Heart right ventricle (tissue), 16 donors: ENCODE measurements at regions not wholly inside any gene's neighbourhood (a gene's known extent, or its start where the extent isn't known, plus 50 kb on each side); places are given as distances from the start of the nearest gene placed in this dataset.
"Not testable (repeated sequence)": the region's sequence is repeated elsewhere in the genome, so short reads cannot be mapped to it uniquely, and the experiment has no call there.

Experiments used
- ATAC-seq, 8 donors: fragments of 200-7000 bp; cut with Tn5 transposase; one replicate each; pipeline ENCODE4 v1.9.1; 2020; ENCODE audit warnings: mild to moderate bottlenecking in 8 of 8, moderate library complexity in 8 of 8, moderate number of reproducible peaks in 1 of 8
- DNase-seq, 2 donors: peaks; one replicate each; pipeline ENCODE4 v3.0.0-alpha.2; 2020
- H3K27ac ChIP-seq, 10 donors: fragments of 200-600 bp; sonication (generic) in 2 of 10; one replicate each; pipeline versions ENCODE4 v1.5.0 to v1.8.0; 2020 to 2022; ENCODE audit warnings: mild to moderate bottlenecking in 3 of 10
- H3K27me3 ChIP-seq, 7 donors: fragments of 200-600 bp; one replicate each; pipeline ENCODE4 v1.8.0; 2021 to 2022; ENCODE audit warnings: mild to moderate bottlenecking in 2 of 7
- H3K36me3 ChIP-seq, 9 donors: fragments of 200-600 bp; sonication (generic) in 1 of 9; one replicate each; pipeline versions ENCODE4 v1.5.0 to v1.8.0; 2020 to 2022; ENCODE audit warnings: mild to moderate bottlenecking in 2 of 9
- H3K4me1 ChIP-seq, 9 donors: fragments of 200-600 bp; sonication (generic) in 1 of 9; one replicate each; pipeline versions ENCODE4 v1.5.0 to v1.8.0; 2020 to 2022; ENCODE audit warnings: mild to moderate bottlenecking in 4 of 9
- H3K4me3 ChIP-seq, 10 donors: fragments of 200-600 bp; sonication (generic) in 2 of 10; one replicate each; pipeline versions ENCODE4 v1.5.0 to v1.8.0; 2020 to 2022; ENCODE audit warnings: mild to moderate bottlenecking in 7 of 10, moderate library complexity in 2 of 10
- H3K9me3 ChIP-seq, 11 donors: fragments of 200-600 bp in 10 of 11; sonication (generic) in 2 of 11; one replicate each; pipeline versions ENCODE4 v1.5.0 to v1.8.0; 2013 to 2022; ENCODE audit warnings: mild to moderate bottlenecking in 2 of 11, control low read depth in 1 of 11, moderate library complexity in 1 of 11
- WGBS, 2 donors: extraction: QIAGEN DNeasy Blood & Tissue Kit; methylation state at CpG; one replicate each; pipeline ENCODE4 v1.1.7; 2013; ENCODE audit warnings: inconsistent platforms in 1 of 2; 5-methylcytosine and 5-hydroxymethylcytosine counted together
- intact Hi-C, 10 donors: fragments of 100-400 bp; cut with DNase I; formaldehyde crosslinking; loops; one replicate each; pipeline versions ENCODE4 v1.11.1 to v1.14.2; 2022
- TF ChIP-seq, protein P1 (sequence below), 9 donors: fragments of 200-600 bp; sonication (generic) in 2 of 9; IDR thresholded peaks; one replicate each; pipeline versions ENCODE4 v1.5.0 to v1.8.0; 2021 to 2022; ENCODE audit warnings: antibody characterized with exemption in 9 of 9, mild to moderate bottlenecking in 5 of 9, moderate library complexity in 1 of 9
- donor health status: Arrhythmogenic right ventricular cardiomyopathy.
- donor health status: ischemic (EF 13 %, LVEDD 7.1; RV severe dilation, severe dysfunction).
- donor health status: healthy with polysubstance abuse.
- donor health status: DM: no; HTN: yes; CAD: no.
- donor health status: DM: no; HTN: no; CAD: no.
- donor health status: ischemic (EF 25% LVEDD 6.9; RV normal size, moderate dysfunction).
- donor health status: ischemic (EF 25% LVEDD 5.7; RV mildly dilated, moderate dysfunction).
- donor health status: healthy.
- donor health status: DM: yes; HTN: yes; CAD: no.
- donor health status: Ischemic cardiomyopathy.
- donor health status: ischemic (EF 35%, LVEDD 5.7; RV mildly dilated, moderate dysfunction).
- donor health status: nonischemic (EF 11% LVEDD 7.7; RV severe dilation, severe dysfunction).
- donor health status: DM: yes; HTN: yes; CAD: no.
- donor health status: PGD.
- donor health status: ischemic (EF 29% LVEDD 5.4; RV normal size, mild dysfunction).
- donor health status: nonischemic (EF 23%, LVEDD 6.1; RV moderate dilation, normal function).

DNA sequence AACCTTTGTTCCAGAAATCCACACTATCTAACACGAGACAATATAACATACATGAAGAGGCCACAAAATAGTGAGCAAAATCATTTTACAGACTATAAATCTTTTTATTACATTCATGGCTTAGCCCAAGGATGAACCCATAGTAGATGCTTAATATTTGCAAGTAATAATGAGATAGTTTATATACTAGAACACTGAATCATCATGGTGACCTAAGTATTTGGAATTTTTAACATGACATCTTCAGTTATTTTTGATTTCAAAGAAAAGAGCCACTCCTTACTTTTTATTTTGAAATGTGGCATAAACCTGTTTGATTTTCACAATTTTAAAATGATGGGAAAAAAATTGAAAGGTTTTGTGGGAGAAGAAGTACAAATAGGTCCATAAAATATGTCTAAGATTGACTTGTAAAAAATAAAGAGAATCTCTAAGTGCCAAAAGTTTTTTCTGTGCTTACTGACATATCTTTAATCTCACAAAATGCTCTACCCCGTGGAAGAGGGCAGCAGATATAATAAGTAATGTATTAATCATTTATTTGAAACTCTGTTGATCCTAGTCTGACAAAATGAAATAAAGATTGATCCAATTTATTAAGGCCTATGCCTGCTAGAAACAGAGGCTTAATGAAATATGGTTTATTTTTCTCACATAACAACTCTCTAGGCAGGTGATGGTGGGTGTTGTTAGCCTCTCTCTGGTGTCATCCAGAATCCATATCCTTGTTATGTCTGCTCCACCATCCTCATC, 224.5 kb upstream of the CENPE start:
- Histone ChIP-seq H3K9me3 (peaks cover 0 to 2% (median 0%) of the 10 kb centered on the region in 11 donors), H3K27ac (no peak overlapping the region), H3K36me3 (no peaks in the 10 kb centered on the region), H3K4me1 (no peaks in the 10 kb centered on the region), H3K4me3 (no peak overlapping the region), H3K27me3 (no peaks in the 10 kb centered on the region)
- 65% methylated on average over 2 of the region's 2 CpGs for WGBS, 2 donors
- intact Hi-C loops, result no loop called here
- DNase-seq, result no peak
- TF ChIP-seq, protein P1, sequence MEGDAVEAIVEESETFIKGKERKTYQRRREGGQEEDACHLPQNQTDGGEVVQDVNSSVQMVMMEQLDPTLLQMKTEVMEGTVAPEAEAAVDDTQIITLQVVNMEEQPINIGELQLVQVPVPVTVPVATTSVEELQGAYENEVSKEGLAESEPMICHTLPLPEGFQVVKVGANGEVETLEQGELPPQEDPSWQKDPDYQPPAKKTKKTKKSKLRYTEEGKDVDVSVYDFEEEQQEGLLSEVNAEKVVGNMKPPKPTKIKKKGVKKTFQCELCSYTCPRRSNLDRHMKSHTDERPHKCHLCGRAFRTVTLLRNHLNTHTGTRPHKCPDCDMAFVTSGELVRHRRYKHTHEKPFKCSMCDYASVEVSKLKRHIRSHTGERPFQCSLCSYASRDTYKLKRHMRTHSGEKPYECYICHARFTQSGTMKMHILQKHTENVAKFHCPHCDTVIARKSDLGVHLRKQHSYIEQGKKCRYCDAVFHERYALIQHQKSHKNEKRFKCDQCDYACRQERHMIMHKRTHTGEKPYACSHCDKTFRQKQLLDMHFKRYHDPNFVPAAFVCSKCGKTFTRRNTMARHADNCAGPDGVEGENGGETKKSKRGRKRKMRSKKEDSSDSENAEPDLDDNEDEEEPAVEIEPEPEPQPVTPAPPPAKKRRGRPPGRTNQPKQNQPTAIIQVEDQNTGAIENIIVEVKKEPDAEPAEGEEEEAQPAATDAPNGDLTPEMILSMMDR (IDR thresholded peaks at IDR 0.05), result no peak
- no peak for ATAC-seq

DNA sequence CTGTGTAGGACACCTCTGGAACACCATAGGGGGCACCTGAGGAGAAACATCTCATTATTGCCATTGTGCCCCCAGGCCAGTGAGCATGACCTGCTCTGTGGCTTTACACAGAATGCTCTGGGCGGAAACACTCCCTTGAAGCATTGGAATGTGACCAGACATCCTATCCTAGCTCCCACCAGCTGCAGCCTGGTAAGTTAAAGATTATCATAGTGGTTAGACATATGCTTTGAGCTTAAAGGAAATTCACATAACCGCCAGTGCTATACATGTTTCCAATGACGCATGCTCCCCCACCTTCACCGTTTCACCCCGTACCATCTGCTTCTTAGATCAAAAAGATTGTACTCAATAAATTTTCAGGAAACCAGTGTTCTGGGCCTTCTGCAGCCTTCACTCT, 217.7 kb upstream of the CENPE start:
- DNase-seq, result no peak
- no peak for ATAC-seq
- no peak overlapping the region for H3K27ac ChIP-seq
- H3K36me3 ChIP-seq, result no peaks in the 10 kb centered on the region
- intact Hi-C loops, result no loop called here
- H3K4me3 ChIP-seq, result no peak overlapping the region
- H3K27me3 ChIP-seq, result no peaks in the 10 kb centered on the region
- H3K4me1 ChIP-seq, result no peaks in the 10 kb centered on the region
- H3K9me3 ChIP-seq, result no peaks in the 10 kb centered on the region
- 64 to 73% methylated on average over 5 of the region's 5 CpGs for WGBS, 2 donors
- TF ChIP-seq, protein P1 (IDR thresholded peaks at IDR 0.05), result no peak

DNA sequence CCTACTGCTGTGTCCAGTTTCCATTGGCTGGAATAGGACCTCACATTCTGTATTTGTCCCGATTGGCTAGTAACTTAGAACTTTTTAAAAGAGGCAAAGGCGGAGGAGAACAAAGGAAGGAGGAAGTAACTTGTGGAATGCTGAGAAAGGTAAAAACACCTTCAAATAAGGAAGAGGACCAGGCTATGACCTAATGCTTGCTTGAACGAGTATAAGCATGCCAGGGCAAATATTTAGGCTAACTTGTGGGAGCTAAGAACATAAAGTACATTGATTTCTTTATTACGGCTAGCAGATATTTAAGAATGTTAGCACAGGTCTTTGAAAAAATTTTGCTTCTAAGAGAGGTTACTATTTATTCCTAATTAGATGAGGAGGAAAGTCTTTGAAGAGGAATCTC, 214.5 kb upstream of the CENPE start:
- H3K4me1 ChIP-seq, H3K27me3 ChIP-seq, intact Hi-C loops, DNase-seq, H3K27ac ChIP-seq, H3K4me3 ChIP-seq, H3K36me3 ChIP-seq, H3K9me3 ChIP-seq, ATAC-seq: not testable (repeated sequence)
- 64 to 73% methylated on average over 4 of the region's 4 CpGs for WGBS, 2 donors

DNA sequence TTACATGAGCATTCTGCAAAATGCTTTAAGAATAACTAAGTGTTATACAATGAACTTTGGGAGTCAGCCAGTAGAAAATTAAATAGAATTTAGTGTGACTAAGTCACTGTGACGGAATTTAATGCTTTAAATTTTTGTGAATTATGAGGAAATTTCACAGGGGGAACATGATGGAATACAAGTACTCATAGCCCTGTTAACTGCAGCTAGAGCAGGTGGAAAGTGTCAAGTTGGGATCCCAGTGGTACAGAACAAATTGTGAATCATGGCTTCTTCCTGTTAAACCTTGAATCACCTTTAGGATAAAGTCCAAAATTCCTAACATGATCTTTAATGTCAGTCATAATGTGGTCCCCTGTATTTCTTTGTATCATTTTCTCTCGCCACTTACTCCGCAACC, 212.2 kb upstream of the CENPE start:
- Histone ChIP-seq H3K27ac (no peak overlapping the region), H3K9me3 (no peaks in the 10 kb centered on the region), H3K36me3 (no peaks in the 10 kb centered on the region), H3K4me1 (no peaks in the 10 kb centered on the region), H3K4me3 (no peak overlapping the region), H3K27me3 (no peaks in the 10 kb centered on the region)
- no peak for DNase-seq
- WGBS, 2 donors, result 64 to 71% methylated on average over 3 of the region's 3 CpGs
- intact Hi-C loops, result no loop called here
- ATAC-seq, result no peak
- TF ChIP-seq, protein P1 (IDR thresholded peaks at IDR 0.05), result no peak

DNA sequence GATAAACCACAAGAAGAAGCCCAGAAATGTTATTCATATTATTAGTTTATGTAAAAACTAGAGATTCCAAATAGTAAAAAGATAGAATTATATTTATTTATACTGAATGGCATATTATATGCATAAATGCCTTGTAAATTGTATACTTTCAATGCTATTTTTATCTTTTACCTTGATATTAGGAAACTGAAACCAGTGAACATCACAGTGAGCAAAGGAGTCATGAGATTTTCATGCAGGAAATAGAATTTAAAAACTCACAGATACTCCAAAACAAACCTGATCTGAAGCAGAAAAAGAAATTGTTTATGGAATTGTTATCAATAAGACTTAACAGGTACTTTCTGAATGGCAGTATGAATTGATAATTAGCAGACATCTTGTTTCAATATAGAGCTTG, 207.3 kb upstream of the CENPE start:
- Histone ChIP-seq H3K27ac (no peak overlapping the region), H3K4me1 (no peaks in the 10 kb centered on the region), H3K36me3 (no peaks in the 10 kb centered on the region), H3K4me3 (no peak overlapping the region), H3K9me3 (no peaks in the 10 kb centered on the region), H3K27me3 (no peaks in the 10 kb centered on the region)
- DNase-seq, result no peak
- no peak for ATAC-seq
- intact Hi-C loops, result no loop called here
- TF ChIP-seq, protein P1 (IDR thresholded peaks at IDR 0.05), result no peak
